ENCODE measurements at regions not wholly inside any gene's neighbourhood (a gene's known extent, or its start where the extent isn't known, plus 50 kb on each side); places are given as distances from the start of the nearest gene placed in this dataset.

- DNase-seq, result no peak
- Histone ChIP-seq H3K4me3 (ENCODE audit: low read depth in 1 of 2, low read length in 2 of 2) (no peak overlapping the region), H2AFZ (ENCODE audit: low read depth, low read length) (no peak overlapping the region), H4K20me1 (ENCODE audit: insufficient read depth, low read length) (no peaks in the 10 kb centered on the region), H3K27me3 (ENCODE audit: insufficient read depth, low read length, poor library complexity) (no peaks in the 10 kb centered on the region), H3K36me3 (ENCODE audit: insufficient read depth, low read length) (no peaks in the 10 kb centered on the region), H3K4me2 (ENCODE audit: insufficient read depth, low read length) (no peak overlapping the region), H3K27ac (ENCODE audit: low read length) (no peak overlapping the region), H3K9me3 (ENCODE audit: insufficient read depth, low read length, severe bottlenecking) (peaks cover 3% of the 10 kb centered on the region), H3K79me2 (ENCODE audit: insufficient read depth, low read length) (no peaks in the 10 kb centered on the region), H3K4me1 (ENCODE audit: insufficient read depth, low read length) (no peaks in the 10 kb centered on the region), H3K9ac (ENCODE audit: low read depth, low read length) (no peak overlapping the region)
- no peak for TF ChIP-seq CTCF (IDR thresholded peaks at IDR 0.05; ENCODE audit: borderline replicate concordance, extremely low read depth, low read length, poor library complexity, severe bottlenecking)
- TF ChIP-seq EZH2 (IDR thresholded peaks at IDR 0.05; ENCODE audit: borderline replicate concordance, low read depth, low read length, severe bottlenecking), result no peak
- no peak for ATAC-seq (ENCODE audit: insufficient read depth, low read depth)
Observed at GRCh38 chr3:106256249-106256957, 387.6 kb upstream of the CBLB start.

- Histone ChIP-seq H3K4me2 (ENCODE audit: insufficient read depth, low read length) (no peak overlapping the region), H3K9me3 (ENCODE audit: insufficient read depth, low read length, severe bottlenecking) (no peaks in the 10 kb centered on the region), H4K20me1 (ENCODE audit: insufficient read depth, low read length) (no peaks in the 10 kb centered on the region), H3K79me2 (ENCODE audit: insufficient read depth, low read length) (no peaks in the 10 kb centered on the region), H3K36me3 (ENCODE audit: insufficient read depth, low read length) (no peaks in the 10 kb centered on the region), H2AFZ (ENCODE audit: low read depth, low read length) (no peak overlapping the region), H3K4me3 (ENCODE audit: low read depth in 1 of 2, low read length in 2 of 2) (no peak overlapping the region), H3K27ac (ENCODE audit: low read length) (no peak overlapping the region), H3K9ac (ENCODE audit: low read depth, low read length) (no peak overlapping the region), H3K27me3 (ENCODE audit: insufficient read depth, low read length, poor library complexity) (no peaks in the 10 kb centered on the region), H3K4me1 (ENCODE audit: insufficient read depth, low read length) (no peaks in the 10 kb centered on the region)
- no peak for DNase-seq
- TF ChIP-seq EZH2 (IDR thresholded peaks at IDR 0.05; ENCODE audit: borderline replicate concordance, low read depth, low read length, severe bottlenecking), result no peak
- TF ChIP-seq CTCF (IDR thresholded peaks at IDR 0.05; ENCODE audit: borderline replicate concordance, extremely low read depth, low read length, poor library complexity, severe bottlenecking), result no peak
- ATAC-seq (ENCODE audit: insufficient read depth, low read depth), result no peak
Observed at GRCh38 chr3:106257172-106257571, 388.4 kb upstream of the CBLB start.

GRCh38 chr3:106261396-106261795, 392.6 kb upstream of the CBLB start:
- Histone ChIP-seq H3K9ac (ENCODE audit: low read depth, low read length) (no peak overlapping the region), H3K27me3 (ENCODE audit: insufficient read depth, low read length, poor library complexity) (no peaks in the 10 kb centered on the region), H4K20me1 (ENCODE audit: insufficient read depth, low read length) (no peaks in the 10 kb centered on the region), H3K4me2 (ENCODE audit: insufficient read depth, low read length) (no peak overlapping the region), H3K27ac (ENCODE audit: low read length) (no peak overlapping the region), H3K79me2 (ENCODE audit: insufficient read depth, low read length) (no peaks in the 10 kb centered on the region), H3K36me3 (ENCODE audit: insufficient read depth, low read length) (no peaks in the 10 kb centered on the region), H3K4me3 (ENCODE audit: low read depth in 1 of 2, low read length in 2 of 2) (no peak overlapping the region), H3K9me3 (ENCODE audit: insufficient read depth, low read length, severe bottlenecking) (no peaks in the 10 kb centered on the region), H3K4me1 (ENCODE audit: insufficient read depth, low read length) (no peaks in the 10 kb centered on the region), H2AFZ (ENCODE audit: low read depth, low read length) (no peak overlapping the region)
- ATAC-seq (ENCODE audit: insufficient read depth, low read depth) (no peak), DNase-seq (no peak)
- no peak for TF ChIP-seq CTCF (IDR thresholded peaks at IDR 0.05; ENCODE audit: borderline replicate concordance, extremely low read depth, low read length, poor library complexity, severe bottlenecking)
